Left renal pelvis (tissue), 4 donors: ENCODE measurements at regions not wholly inside any gene's neighbourhood (a gene's known extent, or its start where the extent isn't known, plus 50 kb on each side); places are given as distances from the start of the nearest gene placed in this dataset.
"Not testable (repeated sequence)": the region's sequence is repeated elsewhere in the genome, so short reads cannot be mapped to it uniquely, and the experiment has no call there.

Experiments used
- DNase-seq, 4 donors: peaks; one replicate each; pipeline ENCODE4 v3.0.0-alpha.2; 2013; ENCODE audit warnings: low read depth in 4 of 4, low spot score in 3 of 4

DNA sequence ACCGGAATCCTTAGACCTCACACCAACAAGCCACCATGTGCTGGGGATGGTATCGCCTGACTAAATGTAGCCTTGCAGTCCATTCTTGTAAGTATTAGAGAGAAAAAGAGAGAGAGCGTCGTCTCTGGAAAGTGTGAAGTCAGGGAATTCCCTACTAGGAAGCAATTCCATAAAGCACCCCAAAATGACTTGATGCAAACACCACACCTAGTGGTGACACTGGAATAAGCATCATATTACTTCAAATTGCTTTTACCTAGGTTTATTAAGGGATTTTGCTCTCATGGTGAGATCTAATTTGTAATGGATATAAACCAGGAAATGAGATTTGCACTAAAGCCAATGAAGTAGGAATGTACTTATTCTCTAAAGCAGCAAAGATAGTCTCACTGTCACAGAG, 111.4 kb upstream of the METTL9 start:
- not testable (repeated sequence) for DNase-seq

DNA sequence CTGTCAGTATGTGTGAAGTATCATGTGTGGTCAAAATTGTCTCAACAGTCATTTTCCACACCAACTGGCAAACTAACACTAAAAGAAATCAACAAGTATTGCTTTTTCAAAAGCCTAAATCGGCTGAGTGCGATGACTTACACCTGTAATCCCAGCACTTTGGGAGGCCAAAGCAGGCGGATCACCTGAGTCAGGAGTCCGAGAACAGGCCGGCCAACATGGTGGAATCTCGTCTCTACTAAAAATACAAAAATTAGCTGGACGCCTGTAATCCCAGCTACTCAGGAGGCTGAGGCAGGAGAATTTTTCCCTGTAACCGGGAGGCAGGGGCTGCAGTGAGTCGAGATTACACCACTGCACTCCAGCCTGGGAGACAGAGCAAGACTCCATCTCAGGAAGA, 100.3 kb upstream of the METTL9 start:
- not testable (repeated sequence) for DNase-seq

DNA sequence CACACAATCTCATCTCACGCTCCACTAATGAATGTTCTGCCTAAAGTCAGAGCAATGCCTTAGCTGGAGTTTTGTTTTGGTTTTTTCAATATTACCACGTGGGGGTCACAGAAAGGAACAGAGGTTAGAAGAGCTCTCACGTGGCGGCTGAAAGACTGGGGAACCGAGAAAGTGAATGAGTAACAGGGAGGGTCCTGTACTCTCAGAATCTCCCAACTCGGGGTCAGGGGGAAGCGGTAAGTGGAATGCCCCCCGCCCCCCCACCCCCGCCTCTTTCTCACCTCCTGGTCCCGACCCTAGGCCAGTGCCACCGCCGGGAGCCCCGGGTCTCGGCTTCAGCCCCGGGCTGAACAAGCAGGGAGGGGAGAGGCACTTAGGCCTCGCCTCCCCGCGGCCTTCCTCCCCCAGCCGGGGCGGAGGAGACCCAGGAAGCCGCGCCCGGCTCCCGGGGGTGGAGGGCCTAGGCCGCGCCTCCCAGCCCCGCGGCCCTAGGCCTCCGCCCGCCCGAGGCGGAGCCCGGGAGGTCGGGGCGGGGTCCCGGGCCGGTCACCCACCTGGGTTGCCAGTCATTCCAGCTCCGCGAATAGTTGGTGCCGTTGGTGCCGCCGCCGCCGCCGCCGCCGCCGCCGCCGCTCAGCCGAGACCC, 98.0 kb upstream of the METTL9 start:
- DNase-seq, result not testable (repeated sequence)

DNA sequence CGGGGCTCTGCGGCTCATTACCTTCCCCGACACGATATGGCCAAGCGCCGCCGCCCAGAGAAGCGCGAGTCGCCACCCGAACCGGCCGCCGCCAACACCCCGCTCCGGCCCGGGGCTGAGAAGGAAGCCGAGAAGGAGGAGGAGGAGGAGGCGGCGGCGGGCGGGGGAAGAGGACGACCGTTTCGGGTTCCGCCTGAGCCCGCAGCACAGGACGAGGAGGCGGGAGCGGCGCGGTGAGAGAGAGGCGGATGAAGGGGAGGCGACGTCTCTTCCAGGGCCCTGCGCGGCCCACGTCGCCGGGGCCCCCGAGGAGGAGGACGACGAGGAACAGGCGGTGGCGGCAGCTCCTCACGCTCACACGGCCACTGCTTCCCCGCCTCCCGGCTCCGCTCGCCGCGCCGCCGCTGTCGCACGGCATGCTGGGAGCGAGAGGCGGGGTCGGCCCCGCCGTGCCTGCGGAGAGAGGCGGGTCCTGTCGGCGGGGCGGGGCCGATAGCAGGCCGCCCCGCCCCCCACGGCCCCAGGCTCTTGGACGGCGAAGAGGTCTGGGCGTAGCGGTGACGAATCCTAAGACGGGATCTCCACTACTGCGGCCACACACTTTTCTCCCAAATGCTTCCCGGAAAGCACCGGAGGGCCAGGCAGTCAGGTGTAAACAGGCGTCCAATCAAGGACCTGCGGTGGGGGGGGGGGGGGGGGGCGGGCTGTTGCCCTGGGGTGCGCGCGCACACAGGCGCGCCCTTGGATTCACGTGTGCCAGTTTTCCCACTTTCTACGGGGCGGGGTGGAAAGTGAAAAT, 97.3 kb upstream of the METTL9 start:
- DNase-seq, result peak; percentile 65 to 86 (median 78)

DNA sequence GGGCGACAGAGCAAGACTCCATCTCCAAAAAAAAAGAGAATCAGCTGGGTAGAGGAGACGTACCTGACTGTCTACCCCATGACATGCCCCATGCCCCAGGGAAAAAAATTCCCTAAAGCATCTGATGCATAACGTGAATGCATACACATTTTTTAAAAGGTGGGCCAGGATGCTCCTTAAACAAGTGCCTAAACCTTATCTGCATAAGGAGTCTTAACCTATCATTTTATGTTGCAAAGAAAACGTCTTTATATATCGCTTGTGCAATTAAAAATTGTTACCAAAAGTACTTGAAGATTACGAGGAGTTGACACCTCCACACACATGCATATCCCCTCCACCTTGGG, 95.8 kb upstream of the METTL9 start:
- not testable (repeated sequence) for DNase-seq

DNA sequence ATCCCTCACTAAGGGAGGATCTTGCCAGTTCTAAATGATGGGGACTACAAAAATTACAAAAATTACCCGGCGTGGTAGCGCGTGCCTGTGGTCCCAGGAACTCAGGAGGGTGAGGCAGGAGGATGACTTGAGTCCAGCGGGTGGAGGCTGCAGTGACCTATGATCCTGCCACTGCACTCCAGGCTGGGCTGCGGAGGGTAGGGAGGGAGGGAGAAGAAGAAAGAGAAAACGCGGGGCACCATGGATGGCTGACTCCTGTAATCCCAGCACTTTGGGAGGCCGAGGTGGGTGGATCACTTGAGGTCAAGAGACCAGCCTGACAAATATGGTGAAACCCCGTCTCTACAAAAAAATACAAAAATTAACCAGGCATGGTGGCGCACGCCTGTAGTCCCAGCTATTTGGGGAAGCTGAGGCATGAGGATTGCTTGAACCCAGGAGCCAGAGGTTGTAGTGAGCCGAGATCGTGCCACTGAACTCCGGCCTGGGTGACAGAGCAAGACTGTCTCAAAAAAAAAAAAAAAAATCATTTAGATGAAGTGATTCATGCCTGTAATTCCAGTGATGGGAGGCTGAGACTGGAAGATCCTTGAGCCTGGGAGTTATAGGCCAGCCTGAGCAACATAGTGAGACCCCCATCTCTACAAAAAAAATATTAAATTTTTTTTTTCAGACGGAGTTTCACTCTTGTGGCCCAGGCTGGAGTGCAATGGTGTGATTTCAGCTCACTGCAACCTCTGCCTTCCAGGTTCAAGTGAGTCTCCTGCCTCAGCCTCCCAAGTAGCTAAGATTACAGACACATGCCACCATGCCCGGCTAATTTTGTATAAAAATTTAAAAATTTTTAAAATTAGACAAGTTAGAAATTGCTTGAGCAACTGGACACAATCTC, 95.2 kb upstream of the METTL9 start:
- not testable (repeated sequence) for DNase-seq

DNA sequence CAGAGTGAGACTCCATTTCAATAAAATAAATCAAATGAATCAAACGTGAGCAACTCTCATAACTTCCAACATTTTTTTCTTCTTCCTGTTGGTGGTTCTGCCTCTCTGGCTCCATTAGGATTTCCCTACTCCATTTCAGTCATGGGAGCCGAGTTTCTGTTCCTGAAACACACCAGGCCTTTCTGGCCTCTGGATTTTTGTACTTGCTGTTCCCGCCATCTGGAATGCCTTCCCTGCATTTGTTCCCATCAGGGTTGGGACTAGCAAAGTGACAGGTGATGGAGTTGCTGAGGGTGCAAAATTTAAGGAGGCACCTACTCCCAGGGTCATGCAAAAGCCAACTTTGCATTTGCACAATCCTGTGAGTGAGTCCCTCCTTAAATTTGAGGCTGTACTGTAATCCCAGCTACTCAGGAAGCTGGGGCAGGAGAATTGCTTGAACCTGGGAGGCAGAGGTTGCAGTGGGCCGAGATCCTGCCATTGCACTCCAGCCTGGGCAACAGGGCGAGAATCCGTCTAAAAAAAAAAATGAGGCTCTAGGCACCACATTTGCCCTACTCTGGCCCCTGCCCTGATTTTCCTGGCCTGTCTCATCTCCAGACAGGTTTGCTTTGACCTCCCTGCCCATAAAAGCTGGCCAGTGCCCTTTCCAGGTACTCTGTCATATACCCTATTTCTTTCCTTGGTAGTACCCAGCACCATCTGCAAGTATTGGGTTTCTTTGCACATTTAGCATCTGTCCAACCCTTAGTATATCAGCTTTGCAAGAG, 93.4 kb upstream of the METTL9 start:
- DNase-seq, result not testable (repeated sequence)

DNA sequence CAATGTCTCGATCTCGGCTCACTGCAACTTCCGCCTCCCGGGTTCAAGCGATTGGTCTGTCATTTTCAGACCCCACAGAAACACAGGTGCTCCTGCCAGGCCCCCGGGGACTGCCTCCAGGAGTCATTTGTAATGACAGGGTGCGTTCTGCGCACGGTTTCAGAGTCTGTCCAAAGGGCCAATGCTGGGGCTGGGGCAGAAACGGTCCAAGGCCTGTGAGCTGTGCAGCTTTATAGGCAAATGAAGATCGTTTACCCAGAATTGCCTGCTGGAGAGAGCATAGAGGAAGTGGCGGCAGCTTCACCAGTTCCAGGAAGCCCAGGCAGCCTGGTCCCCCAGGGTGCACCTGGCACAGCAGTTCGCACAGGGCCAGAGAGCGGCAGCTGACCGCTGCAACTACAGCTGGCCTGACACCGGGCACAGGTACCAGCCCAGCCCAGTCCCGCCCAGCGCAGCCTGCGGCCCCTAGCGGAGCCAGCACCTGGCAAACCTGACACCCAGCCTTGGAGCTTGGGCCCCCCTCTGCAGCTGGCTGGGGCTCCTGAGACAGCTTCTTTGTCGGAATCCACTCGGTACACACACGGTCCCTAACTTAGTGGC, 92.4 kb upstream of the METTL9 start:
- DNase-seq, result not testable (repeated sequence)

DNA sequence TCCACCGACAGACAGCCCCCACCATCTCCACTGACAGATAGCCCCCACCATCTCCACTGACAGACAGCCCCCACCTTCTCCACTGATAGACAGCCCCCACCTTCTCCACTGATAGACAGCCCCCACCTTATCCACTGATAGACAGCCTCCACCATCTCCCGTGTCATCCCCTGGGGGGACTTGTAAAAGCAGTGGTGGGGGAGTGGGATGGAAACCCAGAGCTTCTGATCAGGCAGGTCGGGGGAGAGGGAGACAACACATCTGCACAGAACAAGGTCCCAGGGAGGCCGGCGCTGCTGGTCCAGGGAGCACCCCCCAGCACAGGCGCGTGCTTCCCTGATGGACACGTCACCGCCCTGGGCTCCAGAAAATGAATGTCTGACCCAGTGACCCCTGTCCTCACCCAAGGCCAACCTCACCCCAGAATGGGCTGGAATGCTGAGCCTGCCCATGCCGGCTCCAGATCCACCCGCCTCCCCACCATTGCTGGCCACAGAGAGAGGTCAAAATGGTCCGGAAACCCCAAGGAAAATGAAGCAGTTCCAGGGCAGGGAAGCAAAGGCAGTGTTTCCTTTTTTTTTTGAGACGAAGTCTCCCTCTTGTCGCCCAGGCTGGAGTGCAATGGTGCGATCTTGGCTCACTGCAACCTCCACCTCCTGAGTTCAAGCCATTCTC, 91.6 kb upstream of the METTL9 start:
- not testable (repeated sequence) for DNase-seq

DNA sequence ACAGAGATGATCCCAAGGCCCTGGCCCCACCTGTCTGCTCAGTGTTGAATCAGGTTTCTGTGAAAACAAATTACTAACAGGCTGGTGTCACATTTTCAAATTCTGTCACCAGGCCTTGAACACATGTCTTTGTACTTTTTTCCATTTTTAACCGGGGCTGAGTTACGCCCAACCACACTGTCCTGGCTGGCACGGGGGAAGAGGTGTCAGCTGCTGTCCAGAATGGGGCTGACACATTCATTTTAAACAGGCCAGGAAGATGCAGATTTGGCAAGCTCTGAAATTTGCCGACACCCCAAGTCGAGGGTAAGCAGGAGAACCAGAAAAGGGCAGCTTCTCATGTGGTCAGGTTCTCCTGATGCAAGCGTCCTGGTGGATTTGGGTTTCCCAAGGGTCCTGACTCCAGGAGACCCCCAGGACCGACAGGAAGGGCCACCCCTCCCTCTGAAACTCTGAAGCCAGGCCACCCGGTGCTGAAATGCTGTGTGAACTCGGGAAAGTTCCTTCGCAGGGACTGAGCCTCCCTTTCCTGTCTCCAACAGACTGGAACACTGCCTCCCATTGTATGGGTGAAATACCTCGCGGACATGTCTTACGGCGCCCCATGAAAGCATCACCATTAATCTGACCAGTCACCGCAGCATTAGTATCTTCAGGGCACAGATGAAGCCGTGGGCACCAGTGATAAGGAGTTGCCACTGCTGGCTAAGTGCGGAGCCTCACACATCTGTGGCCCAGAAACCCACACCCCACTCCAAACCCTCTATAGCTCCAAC, 90.5 kb upstream of the METTL9 start:
- DNase-seq, result not testable (repeated sequence)

DNA sequence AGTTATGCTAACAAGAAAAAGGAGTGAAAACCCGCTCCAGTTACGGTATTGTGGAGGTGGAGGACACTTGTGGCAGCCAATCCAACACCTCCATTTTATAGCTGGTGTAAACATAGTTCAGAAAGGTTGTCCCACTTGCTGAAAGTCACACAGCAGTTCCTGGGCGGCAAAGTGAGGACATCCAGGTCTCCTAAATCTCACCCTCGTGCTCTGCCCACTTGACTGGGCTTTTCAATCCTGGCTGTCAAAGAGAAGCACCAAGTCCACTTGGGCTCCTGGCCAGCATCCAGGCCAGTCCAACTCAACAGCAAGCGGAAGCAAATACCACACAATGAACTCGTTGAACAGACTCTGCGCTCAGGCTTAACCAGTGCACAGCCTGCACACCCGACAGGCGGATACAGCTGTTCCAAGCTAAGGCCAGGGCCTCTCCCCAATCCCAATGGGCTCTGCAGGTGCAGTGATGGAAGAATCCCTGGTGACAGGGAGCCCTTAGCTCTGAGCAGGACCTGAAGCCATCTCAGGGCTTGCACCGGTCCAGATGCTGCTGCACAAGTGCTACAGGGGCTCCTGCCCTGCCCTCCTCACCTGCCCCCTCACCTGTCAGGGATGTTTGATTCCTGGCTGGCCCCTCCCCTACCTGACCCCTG, 89.8 kb upstream of the METTL9 start:
- DNase-seq, result not testable (repeated sequence)

DNA sequence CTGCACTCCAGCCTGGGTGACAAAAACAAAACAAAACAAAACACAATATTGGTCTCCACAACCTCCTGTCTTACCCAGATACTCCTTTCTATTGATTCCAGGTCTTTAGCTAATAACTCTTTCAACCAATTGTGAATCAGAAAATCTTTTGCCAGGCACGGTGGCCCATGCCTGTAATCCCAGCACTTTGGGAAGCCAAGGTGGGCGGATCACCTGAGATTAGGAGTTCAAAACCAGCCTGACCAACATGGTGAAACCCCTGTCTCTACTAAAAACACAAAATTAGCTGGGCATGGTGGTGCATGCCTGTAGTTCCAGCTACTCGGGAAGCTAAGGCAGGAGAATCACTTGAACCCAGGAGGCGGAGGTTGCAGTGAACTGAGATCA, 88.5 kb upstream of the METTL9 start:
- DNase-seq, result not testable (repeated sequence)

DNA sequence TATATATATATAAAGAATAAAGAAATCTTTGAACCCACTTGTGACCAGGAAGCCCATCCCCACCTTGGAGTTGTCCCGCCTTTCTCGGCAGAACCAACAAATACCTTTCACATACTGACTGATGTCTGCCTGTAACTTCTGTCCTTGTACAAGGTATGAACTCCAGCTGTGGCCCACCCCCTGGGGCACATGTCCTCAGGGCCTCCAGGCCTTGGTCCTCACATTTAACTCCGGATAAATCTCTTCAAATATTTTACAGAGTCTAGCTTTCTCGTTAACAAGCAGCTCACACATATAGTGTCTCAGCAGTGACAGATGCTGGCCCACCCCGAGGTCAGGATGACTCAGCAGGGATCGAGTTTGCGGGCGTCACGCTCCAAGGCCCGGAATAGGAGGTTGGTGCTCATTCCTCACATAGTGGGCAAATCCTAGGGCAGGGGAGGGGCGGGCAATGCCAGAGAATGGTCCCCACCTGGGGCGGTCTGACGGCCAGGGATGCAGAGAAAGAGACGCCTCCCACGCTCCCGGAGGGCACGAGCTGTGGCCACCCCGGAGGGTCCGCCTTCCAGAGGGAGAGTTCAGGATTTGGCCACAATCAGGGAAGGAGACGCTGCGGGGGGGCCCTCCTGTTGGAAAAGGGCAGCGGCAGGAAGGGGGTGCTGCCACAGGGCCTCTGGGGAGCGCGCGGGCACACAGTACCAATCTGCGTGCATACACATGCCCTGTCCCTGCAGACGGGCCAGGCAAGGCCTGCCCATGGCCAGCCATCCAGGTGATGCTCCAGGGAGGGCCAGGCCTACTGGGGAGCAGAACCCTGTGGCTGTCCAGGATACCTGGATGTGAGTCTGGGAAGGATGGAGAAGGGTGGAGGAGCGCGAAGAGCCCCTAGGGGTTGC, 87.8 kb upstream of the METTL9 start:
- DNase-seq, result not testable (repeated sequence)

DNA sequence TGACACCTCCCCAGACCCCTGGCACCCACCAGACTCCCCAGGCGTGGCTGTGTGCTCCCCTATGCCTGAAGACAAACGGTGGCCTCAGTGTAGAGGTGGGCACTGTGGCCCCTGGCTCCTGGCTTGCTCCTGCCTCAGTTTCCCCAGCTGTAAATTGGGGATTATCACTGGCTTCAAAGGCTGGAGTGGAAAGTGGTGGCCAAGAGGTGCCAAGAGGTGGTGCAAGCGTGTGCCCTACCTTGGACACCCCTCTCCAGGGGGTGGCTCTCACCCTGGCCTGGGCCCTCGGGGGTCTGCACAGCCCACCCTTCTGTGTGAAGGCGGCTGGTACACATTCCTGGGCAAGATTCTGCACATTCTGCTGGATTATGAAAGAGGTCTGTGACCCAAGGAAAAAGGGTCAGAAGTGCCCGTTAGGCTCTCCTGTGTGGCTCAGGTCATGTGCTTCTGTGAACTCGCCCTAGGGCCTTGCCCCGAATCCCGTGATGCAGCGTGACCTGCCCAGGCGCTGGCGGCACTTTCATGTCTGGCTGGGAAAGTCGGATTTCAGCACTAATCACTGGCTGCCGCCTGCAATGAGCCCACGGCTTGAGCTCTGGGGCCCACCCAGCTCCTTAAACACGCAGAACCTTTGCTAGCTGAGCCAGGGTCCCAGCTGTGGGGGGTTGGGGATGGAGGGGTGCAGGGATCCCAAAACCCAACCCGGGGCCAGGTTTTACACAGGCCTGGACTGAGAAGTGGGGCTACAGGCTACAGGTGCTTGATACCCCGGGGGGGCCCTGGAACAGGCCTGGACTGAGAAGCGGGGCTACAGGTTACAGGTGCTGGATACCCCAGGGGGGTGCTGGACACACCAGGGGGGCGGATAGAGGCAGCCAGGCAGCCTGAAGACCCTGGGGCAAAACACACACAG, 86.8 kb upstream of the METTL9 start:
- DNase-seq, result not testable (repeated sequence)

DNA sequence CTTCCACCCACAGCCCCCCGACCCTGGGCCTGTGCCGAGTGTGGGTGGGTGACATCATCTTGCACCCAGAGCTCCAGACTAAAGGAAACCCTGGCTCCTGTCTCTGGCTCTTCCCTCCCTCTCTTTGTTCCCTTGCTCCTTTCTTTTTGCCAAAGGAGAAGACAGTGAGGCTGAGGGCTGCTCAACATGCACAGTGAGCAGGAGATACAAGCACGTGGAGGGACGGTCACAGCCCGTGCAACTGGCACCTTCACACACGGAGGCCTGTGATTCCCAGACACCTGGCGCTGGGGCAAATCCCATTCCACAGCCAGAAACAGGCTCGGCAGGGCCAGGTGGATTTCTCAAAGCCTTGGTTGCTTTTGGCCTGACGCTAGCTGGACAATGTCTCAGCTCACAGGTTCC, 86.0 kb upstream of the METTL9 start:
- DNase-seq, result not testable (repeated sequence)

DNA sequence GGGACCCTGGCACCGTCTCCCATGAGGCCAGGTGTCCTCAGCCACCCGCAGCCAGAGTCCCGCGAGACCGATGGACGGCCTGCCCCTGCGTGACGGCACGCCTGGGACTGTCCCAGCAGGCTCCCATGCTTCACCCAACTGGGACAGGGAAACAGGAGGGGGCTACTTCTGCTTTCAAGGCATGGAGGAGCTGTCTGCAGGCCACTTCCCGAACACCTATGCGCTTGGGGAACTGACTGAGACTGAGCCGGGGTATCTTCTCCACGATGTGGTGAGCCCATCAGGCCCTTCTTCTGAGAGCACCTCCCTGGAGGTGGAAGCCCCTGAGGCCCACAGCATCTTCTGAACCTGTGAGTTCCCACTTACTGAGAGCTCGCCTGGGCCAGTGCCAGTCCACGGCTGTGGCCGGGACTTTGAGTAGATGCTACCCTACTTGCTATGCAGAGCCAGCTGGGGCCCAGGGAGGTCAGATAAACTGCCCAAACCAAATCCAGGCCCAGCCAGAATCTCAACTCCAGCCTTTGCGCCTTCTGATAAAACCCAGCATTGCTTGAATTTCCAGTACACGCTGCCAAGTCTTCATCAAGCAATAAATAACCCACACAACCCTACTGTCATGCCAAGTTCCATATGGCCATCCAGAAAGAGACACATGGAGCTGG, 85.4 kb upstream of the METTL9 start:
- not testable (repeated sequence) for DNase-seq
